Tibial nerve (tissue), 4 donors: ENCODE measurements at regions not wholly inside any gene's neighbourhood (a gene's known extent, or its start where the extent isn't known, plus 50 kb on each side); places are given as distances from the start of the nearest gene placed in this dataset.
A peak's percentile ranks its signal among the peaks of the same experiment; 100 is the strongest.

Source experiments
- DNase-seq, 2 donors: peaks; one replicate each; pipeline ENCODE4 v3.0.0-alpha.2; 2019; ENCODE audit warnings: low spot score in 2 of 2
- H3K27ac ChIP-seq, 4 donors: fragments of 200-600 bp; sonication (generic) in 3 of 4; one replicate each; pipeline ENCODE4 v1.5.1; 2017 to 2019; ENCODE audit warnings: mild to moderate bottlenecking in 1 of 4
- H3K27me3 ChIP-seq, 2 donors: fragments of 200-600 bp; sonication (generic) in 1 of 2; one replicate each; pipeline versions ENCODE4 v1.5.1 to v1.6.0; 2017 to 2019
- H3K36me3 ChIP-seq, 3 donors: fragments of 200-600 bp; sonication (generic); one replicate each; pipeline ENCODE4 v1.5.1; 2018 to 2019
- H3K4me1 ChIP-seq, 4 donors: fragments of 200-600 bp; sonication (generic) in 3 of 4; one replicate each; pipeline ENCODE4 v1.5.1; 2017 to 2019
- H3K4me3 ChIP-seq, 4 donors: fragments of 200-600 bp; sonication (generic) in 3 of 4; one replicate each; pipeline ENCODE4 v1.5.1; 2017 to 2019; ENCODE audit warnings: mild to moderate bottlenecking in 1 of 4, moderate library complexity in 1 of 4
- H3K9me3 ChIP-seq, 4 donors: fragments of 200-600 bp; sonication (generic) in 3 of 4; one replicate each; pipeline ENCODE4 v1.5.1; 2017 to 2019
- EP300 ChIP-seq, 2 donors: sonication (generic); formaldehyde crosslinking; IDR thresholded peaks; one replicate each; pipeline ENCODE4 v1.6.1; 2017; ENCODE audit warnings: antibody characterized with exemption in 2 of 2, mild to moderate bottlenecking in 1 of 2
- POLR2A ChIP-seq, 2 donors: fragments of 450-650 bp; IDR thresholded peaks; one replicate each; pipeline ENCODE4 v1.6.1; 2017; ENCODE audit warnings: antibody characterized with exemption in 2 of 2, mild to moderate bottlenecking in 2 of 2, moderate library complexity in 2 of 2
- WGBS, 2 donors: methylation state at CpG; one replicate each; pipeline ENCODE4 v1.1.5; 2018; 5-methylcytosine and 5-hydroxymethylcytosine counted together
- TF ChIP-seq, protein P1 (sequence below), 5 experiments: fragments of 200-600 bp in 3 of 5; fragments of 450-650 bp in 2 of 5; sonication (generic) in 3 of 5; IDR thresholded peaks; one replicate each; pipeline ENCODE4 v1.5.1; 2016 to 2019; ENCODE audit warnings: antibody characterized with exemption in 5 of 5, mild to moderate bottlenecking in 3 of 5, moderate library complexity in 2 of 5

DNA sequence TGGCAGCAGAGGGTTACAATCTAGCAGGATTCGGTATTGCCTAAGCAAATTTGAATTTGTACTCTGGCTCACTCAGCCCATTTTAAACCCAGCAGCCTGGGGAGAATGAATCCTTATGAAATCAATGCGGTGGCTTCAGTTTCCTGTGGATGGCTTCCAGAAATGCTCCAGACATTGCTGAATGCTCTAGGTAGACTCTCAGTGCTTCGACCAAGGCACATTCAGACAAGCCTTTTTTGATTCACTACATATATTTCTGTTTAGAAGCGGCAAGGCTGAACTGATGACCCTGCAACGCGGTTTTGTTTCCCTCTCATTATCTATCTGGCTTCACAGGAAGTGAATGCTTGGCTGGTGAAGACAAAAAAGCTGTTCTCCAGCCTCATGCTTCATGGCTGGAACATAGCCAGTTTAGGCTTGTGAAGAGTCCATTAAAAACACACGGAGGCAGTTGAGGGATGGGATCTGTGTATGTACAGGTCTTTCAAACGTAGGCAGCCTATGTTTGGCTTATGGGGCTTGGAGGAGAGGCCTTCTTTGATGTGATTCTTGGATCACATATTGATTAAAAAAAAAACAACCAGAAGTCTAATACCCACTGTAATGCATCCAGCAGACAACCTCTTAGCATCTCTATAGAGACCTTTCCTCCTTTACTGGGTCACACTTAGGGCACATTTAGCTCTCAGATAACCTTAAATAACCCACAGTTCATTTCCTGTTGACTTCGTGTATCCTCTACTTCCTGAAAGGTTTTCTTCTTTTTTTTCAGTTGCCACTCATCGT is 400.2 kb upstream of the TBL1XR1 start:
- Histone ChIP-seq H3K36me3 (no peaks in the 10 kb centered on the region), H3K9me3 (no peaks in the 10 kb centered on the region), H3K4me3 (peak overlapping the region in 1 of 4 donors; percentile 3), H3K27ac (peak overlapping the region in 3 of 4 donors; percentile 62 to 76 (median 68)), H3K4me1 (peaks cover 0 to 77% (median 24%) of the 10 kb centered on the region in 4 donors), H3K27me3 (no peaks in the 10 kb centered on the region)
- WGBS, 2 donors: 4 to 6% methylated on average over 10 of the region's 10 CpGs
- peak in 1 of 2 donors; percentile 57 for TF ChIP-seq EP300 (IDR thresholded peaks at IDR 0.05)
- no peak for TF ChIP-seq POLR2A (IDR thresholded peaks at IDR 0.05)
- TF ChIP-seq, protein P1, sequence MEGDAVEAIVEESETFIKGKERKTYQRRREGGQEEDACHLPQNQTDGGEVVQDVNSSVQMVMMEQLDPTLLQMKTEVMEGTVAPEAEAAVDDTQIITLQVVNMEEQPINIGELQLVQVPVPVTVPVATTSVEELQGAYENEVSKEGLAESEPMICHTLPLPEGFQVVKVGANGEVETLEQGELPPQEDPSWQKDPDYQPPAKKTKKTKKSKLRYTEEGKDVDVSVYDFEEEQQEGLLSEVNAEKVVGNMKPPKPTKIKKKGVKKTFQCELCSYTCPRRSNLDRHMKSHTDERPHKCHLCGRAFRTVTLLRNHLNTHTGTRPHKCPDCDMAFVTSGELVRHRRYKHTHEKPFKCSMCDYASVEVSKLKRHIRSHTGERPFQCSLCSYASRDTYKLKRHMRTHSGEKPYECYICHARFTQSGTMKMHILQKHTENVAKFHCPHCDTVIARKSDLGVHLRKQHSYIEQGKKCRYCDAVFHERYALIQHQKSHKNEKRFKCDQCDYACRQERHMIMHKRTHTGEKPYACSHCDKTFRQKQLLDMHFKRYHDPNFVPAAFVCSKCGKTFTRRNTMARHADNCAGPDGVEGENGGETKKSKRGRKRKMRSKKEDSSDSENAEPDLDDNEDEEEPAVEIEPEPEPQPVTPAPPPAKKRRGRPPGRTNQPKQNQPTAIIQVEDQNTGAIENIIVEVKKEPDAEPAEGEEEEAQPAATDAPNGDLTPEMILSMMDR (IDR thresholded peaks at IDR 0.05): no peak
- peak in 1 of 2 donors; percentile 74 for DNase-seq

DNA sequence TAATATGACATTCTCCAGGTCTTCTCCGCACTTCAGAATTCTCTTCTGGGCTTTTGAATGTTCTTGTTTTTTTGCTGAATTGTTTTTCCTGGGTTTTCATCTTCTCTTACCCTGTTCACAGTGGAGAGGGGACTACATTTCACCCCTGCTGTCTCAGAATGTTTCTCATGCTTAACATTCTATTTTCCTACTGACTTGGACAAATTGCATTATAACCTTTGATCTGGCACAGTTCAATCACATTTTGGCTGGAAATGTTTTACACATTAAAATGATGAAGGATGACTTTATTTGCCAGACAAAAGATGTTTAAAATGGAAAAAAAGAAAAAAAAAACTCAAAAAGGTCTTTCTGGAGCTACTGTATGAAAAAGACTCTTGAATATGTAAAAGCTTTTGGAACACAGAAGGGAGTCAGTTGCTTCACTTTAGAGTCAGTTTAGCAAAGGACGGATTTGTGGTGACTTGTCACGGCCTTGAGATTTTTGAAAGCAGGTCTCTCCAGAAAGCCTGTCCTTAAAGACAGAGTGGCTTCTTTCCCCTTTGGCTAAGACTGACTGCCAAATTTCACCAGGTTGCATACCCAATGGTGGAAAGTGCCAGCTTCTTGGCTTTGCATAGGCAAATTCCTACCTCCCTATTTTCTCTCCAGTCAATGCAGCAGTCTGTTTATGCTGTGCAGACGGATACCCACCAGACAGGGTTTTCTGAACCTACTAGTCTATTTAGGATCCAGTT is 401.0 kb upstream of the TBL1XR1 start:
- no peak for TF ChIP-seq EP300 (IDR thresholded peaks at IDR 0.05)
- TF ChIP-seq, protein P1 (IDR thresholded peaks at IDR 0.05): no peak
- TF ChIP-seq POLR2A (IDR thresholded peaks at IDR 0.05): no peak
- no peak overlapping the region for H3K4me3 ChIP-seq
- peaks cover 0 to 74% (median 24%) of the 10 kb centered on the region in 4 donors for H3K4me1 ChIP-seq
- H3K27me3 ChIP-seq: no peaks in the 10 kb centered on the region
- no peaks in the 10 kb centered on the region for H3K36me3 ChIP-seq
- peak overlapping the region in 3 of 4 donors; percentile 62 to 76 (median 68) for H3K27ac ChIP-seq
- no peak for DNase-seq
- 36 to 43% methylated on average over 4 of the region's 4 CpGs for WGBS, 2 donors
- H3K9me3 ChIP-seq: no peaks in the 10 kb centered on the region

DNA sequence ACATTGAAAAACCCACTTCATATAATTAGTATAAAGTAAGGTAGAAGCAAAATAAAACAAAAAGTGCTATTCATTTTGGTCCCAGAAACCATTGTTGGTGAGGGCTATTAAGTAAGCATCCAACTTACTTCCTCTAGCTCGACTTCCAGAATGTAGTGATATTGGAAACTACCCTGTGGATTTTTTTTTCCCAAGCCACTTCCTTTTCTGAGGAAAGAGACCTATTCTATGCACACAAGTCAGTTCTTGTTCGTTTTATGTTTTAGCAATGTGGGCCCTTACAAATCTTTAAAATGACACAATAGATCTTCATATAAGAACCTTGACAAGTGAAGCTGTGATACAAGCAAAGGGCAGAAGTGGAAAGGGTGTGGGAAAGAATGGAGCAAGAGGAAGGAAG is 402.0 kb upstream of the TBL1XR1 start:
- TF ChIP-seq EP300 (IDR thresholded peaks at IDR 0.05): no peak
- no peak for TF ChIP-seq POLR2A (IDR thresholded peaks at IDR 0.05)
- TF ChIP-seq, protein P1 (IDR thresholded peaks at IDR 0.05): no peak
- H3K4me3 ChIP-seq: no peak overlapping the region
- H3K4me1 ChIP-seq: peaks cover 0 to 71% (median 22%) of the 10 kb centered on the region in 4 donors
- no peak overlapping the region for H3K27ac ChIP-seq
- no peak for DNase-seq
- no peaks in the 10 kb centered on the region for H3K9me3 ChIP-seq
- WGBS, 2 donors: 48% methylated on average over 2 of the region's 2 CpGs
- no peaks in the 10 kb centered on the region for H3K27me3 ChIP-seq
- no peaks in the 10 kb centered on the region for H3K36me3 ChIP-seq

DNA sequence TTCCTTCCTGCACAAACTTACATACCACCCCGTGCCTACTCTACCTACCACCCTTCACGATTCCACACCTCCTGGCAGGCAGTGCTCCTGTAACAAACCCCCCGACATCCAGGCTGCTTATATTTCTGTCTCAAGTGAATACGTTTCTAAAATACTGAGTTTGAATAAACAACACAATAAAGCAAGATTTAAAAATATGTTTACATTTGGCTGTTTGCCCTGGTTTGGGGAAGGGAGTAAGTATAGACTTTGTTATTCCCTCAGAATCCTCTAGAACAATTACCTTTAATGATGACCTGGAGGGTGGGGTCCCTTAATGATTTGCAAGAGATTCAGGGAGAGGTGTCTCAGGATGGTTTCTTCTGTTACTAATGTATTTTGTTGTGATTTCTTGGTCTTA is 402.6 kb upstream of the TBL1XR1 start:
- peaks cover 0 to 66% (median 22%) of the 10 kb centered on the region in 4 donors for H3K4me1 ChIP-seq
- no peak overlapping the region for H3K4me3 ChIP-seq
- no peaks in the 10 kb centered on the region for H3K36me3 ChIP-seq
- no peaks in the 10 kb centered on the region for H3K9me3 ChIP-seq
- H3K27ac ChIP-seq: no peak overlapping the region
- DNase-seq: no peak
- 86 to 90% methylated on average over 4 of the region's 4 CpGs for WGBS, 2 donors
- H3K27me3 ChIP-seq: no peaks in the 10 kb centered on the region
- TF ChIP-seq, protein P1 (IDR thresholded peaks at IDR 0.05): no peak
- TF ChIP-seq EP300 (IDR thresholded peaks at IDR 0.05) (no peak), POLR2A (IDR thresholded peaks at IDR 0.05) (no peak)

DNA sequence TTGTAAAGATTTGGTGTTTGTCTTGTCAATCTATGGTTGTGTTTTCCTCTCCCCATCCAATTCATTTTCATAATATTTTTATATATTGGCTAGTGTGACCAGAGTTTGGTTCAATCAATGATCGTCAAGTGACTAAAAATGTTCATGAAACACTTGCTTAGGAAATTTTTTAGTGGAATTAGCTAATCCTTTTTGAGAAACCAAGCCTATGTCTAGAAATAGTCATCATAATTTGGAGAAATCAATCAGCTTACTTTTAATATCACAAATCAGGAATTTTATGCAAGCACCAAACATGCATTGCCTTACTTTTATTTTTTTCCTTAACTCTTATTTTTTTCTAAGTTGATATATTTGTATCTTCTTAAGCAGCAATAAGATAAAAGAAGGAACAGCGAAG is 403.1 kb upstream of the TBL1XR1 start:
- peaks cover 0 to 60% (median 22%) of the 10 kb centered on the region in 4 donors for H3K4me1 ChIP-seq
- no peak overlapping the region for H3K27ac ChIP-seq
- TF ChIP-seq, protein P1 (IDR thresholded peaks at IDR 0.05): no peak
- TF ChIP-seq EP300 (IDR thresholded peaks at IDR 0.05): no peak
- TF ChIP-seq POLR2A (IDR thresholded peaks at IDR 0.05): no peak
- DNase-seq: no peak
- H3K4me3 ChIP-seq: no peak overlapping the region
- H3K27me3 ChIP-seq: no peaks in the 10 kb centered on the region
- no peaks in the 10 kb centered on the region for H3K36me3 ChIP-seq
- WGBS, 2 donors: 96 to 98% methylated on average over 2 of the region's 2 CpGs
- peaks cover 0 to 3% (median 0%) of the 10 kb centered on the region in 4 donors for H3K9me3 ChIP-seq
